Neuronal stem cell (in vitro differentiated cells): ENCODE measurements at regions not wholly inside any gene's neighbourhood (a gene's known extent, or its start where the extent isn't known, plus 50 kb on each side); places are given as distances from the start of the nearest gene placed in this dataset.
"Not testable (repeated sequence)": the region's sequence is repeated elsewhere in the genome, so short reads cannot be mapped to it uniquely, and the experiment has no call there.

Experiments used
- DNase-seq: peaks from one replicate; pipeline ENCODE4 v3.0.0-alpha.2; 2013; ENCODE audit warnings: low spot score
- H2AFZ ChIP-seq: one replicate; pipeline ENCODE4 v1.6.1; 2013; ENCODE audit warnings: mild to moderate bottlenecking, low read length, inconsistent platforms
- H2AK5ac ChIP-seq: 2 replicates; pipeline ENCODE4 v1.6.1; 2013; ENCODE audit warnings: low read depth, mild to moderate bottlenecking, inconsistent platforms, low read length, moderate library complexity, mixed read lengths
- H2BK120ac ChIP-seq: 2 replicates; pipeline ENCODE4 v1.6.1; 2013; ENCODE audit warnings: low read depth, mild to moderate bottlenecking, inconsistent platforms, low read length, moderate library complexity, mixed read lengths
- H2BK12ac ChIP-seq: one replicate; pipeline ENCODE4 v1.6.1; 2013; ENCODE audit warnings: low read length, inconsistent platforms
- H2BK15ac ChIP-seq: 2 replicates; pipeline ENCODE4 v1.6.1; 2013; ENCODE audit warnings: mild to moderate bottlenecking, low read length, inconsistent platforms, mixed read lengths
- H2BK5ac ChIP-seq: one replicate; pipeline ENCODE4 v1.6.1; 2013; ENCODE audit warnings: inconsistent platforms, mild to moderate bottlenecking, low read length, moderate library complexity
- H3K14ac ChIP-seq: one replicate; pipeline ENCODE4 v1.6.1; 2013; ENCODE audit warnings: low read length, inconsistent platforms
- H3K18ac ChIP-seq: 2 replicates; pipeline ENCODE4 v1.6.1; 2013; ENCODE audit warnings: low read length, inconsistent platforms
- H3K23ac ChIP-seq: 2 replicates; pipeline ENCODE4 v1.6.1; 2013; ENCODE audit warnings: low read depth, mild to moderate bottlenecking, mixed read lengths, low read length, inconsistent platforms; ENCODE audit not compliant: poor library complexity
- H3K27ac ChIP-seq: replicated peaks from 3 replicates; pipeline ENCODE4 v1.5.1; 2013; ENCODE audit warnings: low read length, inconsistent platforms
- H3K27me3 ChIP-seq, 3 experiments: 2 replicates each; pipeline ENCODE4 v1.6.1; 2013; ENCODE audit warnings: low read length in 3 of 3, mild to moderate bottlenecking in 2 of 3, inconsistent platforms in 1 of 3, low read depth in 1 of 3, mixed read lengths in 1 of 3, moderate library complexity in 1 of 3; ENCODE audit not compliant: control insufficient read depth in 3 of 3, insufficient read depth in 3 of 3
- H3K36me3 ChIP-seq, 2 donors: replicated peaks in 1 of 2; 2 replicates each; pipeline ENCODE4 v1.6.1; 2013; ENCODE audit warnings: low read length in 2 of 2; ENCODE audit not compliant: control insufficient read depth in 2 of 2, insufficient read depth in 2 of 2
- H3K4ac ChIP-seq: 2 replicates; pipeline ENCODE4 v1.6.1; 2013; ENCODE audit warnings: inconsistent platforms, mild to moderate bottlenecking, low read length, moderate library complexity
- H3K4me1 ChIP-seq, 2 donors: 1 replicate in 1 of 2; 2 replicates in 1 of 2; pipeline ENCODE4 v1.6.1; 2013; ENCODE audit warnings: low read length in 2 of 2, low read depth in 1 of 2; ENCODE audit not compliant: control insufficient read depth in 2 of 2, insufficient read depth in 1 of 2
- H3K4me2 ChIP-seq: one replicate; pipeline ENCODE4 v1.6.1; 2013; ENCODE audit warnings: mild to moderate bottlenecking, low read length, inconsistent platforms; ENCODE audit not compliant: insufficient read depth, poor library complexity, severe bottlenecking
- H3K4me3 ChIP-seq, 2 donors: 2 replicates each; pipeline ENCODE4 v1.5.1; 2013; ENCODE audit warnings: low read length in 2 of 2, mild to moderate bottlenecking in 2 of 2, inconsistent platforms in 1 of 2, moderate library complexity in 1 of 2
- H3K79me1 ChIP-seq: one replicate; pipeline ENCODE4 v1.6.1; 2013; ENCODE audit warnings: low read depth, mild to moderate bottlenecking, inconsistent platforms, low read length, moderate library complexity
- H3K9ac ChIP-seq: one replicate; pipeline ENCODE4 v1.6.1; 2013; ENCODE audit warnings: mild to moderate bottlenecking, low read depth, low read length, inconsistent platforms; ENCODE audit not compliant: poor library complexity
- H3K9me3 ChIP-seq, 2 donors: replicated peaks in 1 of 2; 2 replicates each; pipeline versions ENCODE3 to v1.6.1; 2013; ENCODE audit warnings: low read length in 2 of 2, mild to moderate bottlenecking in 2 of 2, inconsistent platforms in 1 of 2, low read depth in 1 of 2, mixed read lengths in 1 of 2, moderate library complexity in 1 of 2; ENCODE audit not compliant: control insufficient read depth in 2 of 2, insufficient read depth in 1 of 2
- H4K8ac ChIP-seq: one replicate; pipeline ENCODE4 v1.6.1; 2013; ENCODE audit warnings: low read depth, mild to moderate bottlenecking, inconsistent platforms, low read length, moderate library complexity
- H4K91ac ChIP-seq: one replicate; pipeline ENCODE4 v1.6.1; 2013; ENCODE audit warnings: low read length, low read depth, mild to moderate bottlenecking, inconsistent platforms; ENCODE audit not compliant: poor library complexity
- WGBS, 2 donors: extraction: QIAGEN DNeasy Blood & Tissue Kit; methylation state at CpG; one replicate each; pipeline ENCODE4 v1.1.7; 2013; ENCODE audit warnings: missing lambda C conversion rate in 2 of 2, mixed read lengths in 1 of 2; ENCODE audit not compliant: insufficient read length in 2 of 2, insufficient replicate concordance in 1 of 2; ENCODE audit errors: extremely low coverage in 2 of 2; 5-methylcytosine and 5-hydroxymethylcytosine counted together

DNA sequence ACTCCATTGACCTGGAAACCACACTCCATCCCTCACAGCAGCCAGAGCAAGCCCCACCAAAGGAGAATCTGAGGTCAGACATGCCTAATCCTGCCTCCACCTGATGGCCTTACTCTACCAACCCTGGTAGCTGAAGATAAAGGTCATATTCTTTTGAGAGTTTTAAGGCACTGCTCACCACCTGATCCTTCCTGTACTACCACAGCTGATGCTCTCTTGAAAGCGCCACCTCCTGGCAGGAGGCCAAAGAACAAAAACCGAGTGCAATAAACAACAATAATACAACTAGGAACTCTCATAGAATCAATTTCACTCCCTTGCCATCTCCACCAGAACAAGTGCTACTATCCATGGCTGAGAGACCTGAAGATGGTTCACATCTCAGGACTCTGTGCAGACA lies 301.6 kb downstream of the NAF1 start:
- Histone ChIP-seq H3K4ac (no peak overlapping the region), H3K36me3 (no peaks in the 10 kb centered on the region), H3K27ac (no peak overlapping the region), H2BK12ac (no peak overlapping the region), H3K27me3 (no peaks in the 10 kb centered on the region), H4K91ac (no peak overlapping the region), H3K18ac (no peak overlapping the region), H3K4me1 (no peaks in the 10 kb centered on the region), H3K4me3 (no peak overlapping the region), H3K4me2 (no peak overlapping the region), H3K14ac (no peak overlapping the region), H3K23ac (no peak overlapping the region), H4K8ac (no peak overlapping the region), H3K9ac (no peak overlapping the region), H2BK5ac (no peak overlapping the region), H3K79me1 (no peaks in the 10 kb centered on the region), H2AFZ (no peak overlapping the region), H2BK120ac (no peak overlapping the region), H2BK15ac (no peak overlapping the region), H2AK5ac (no peak overlapping the region), H3K9me3 (no peaks in the 10 kb centered on the region)
- DNase-seq: no peak
- WGBS, 2 donors: no CpG with 5 or more reads among the region's 2 CpGs

- Histone ChIP-seq H2AK5ac (no peak overlapping the region), H3K27me3 (no peaks in the 10 kb centered on the region), H2BK5ac (no peak overlapping the region), H3K14ac (no peak overlapping the region), H2BK120ac (no peak overlapping the region), H3K4me3 (no peak overlapping the region), H3K23ac (no peak overlapping the region), H2AFZ (no peak overlapping the region), H3K27ac (no peak overlapping the region), H3K4ac (no peak overlapping the region), H3K36me3 (no peaks in the 10 kb centered on the region), H3K4me1 (no peaks in the 10 kb centered on the region), H4K91ac (no peak overlapping the region), H2BK12ac (no peak overlapping the region), H3K4me2 (no peak overlapping the region), H3K9ac (no peak overlapping the region), H3K18ac (no peak overlapping the region), H3K9me3 (no peaks in the 10 kb centered on the region), H4K8ac (no peak overlapping the region), H2BK15ac (no peak overlapping the region), H3K79me1 (no peaks in the 10 kb centered on the region)
- DNase-seq: no peak
- WGBS, 2 donors: no CpG with 5 or more reads among the region's 3 CpGs
Measured at GRCh38 chr4:162853788-162854187, 312.9 kb downstream of the NAF1 start.

DNA sequence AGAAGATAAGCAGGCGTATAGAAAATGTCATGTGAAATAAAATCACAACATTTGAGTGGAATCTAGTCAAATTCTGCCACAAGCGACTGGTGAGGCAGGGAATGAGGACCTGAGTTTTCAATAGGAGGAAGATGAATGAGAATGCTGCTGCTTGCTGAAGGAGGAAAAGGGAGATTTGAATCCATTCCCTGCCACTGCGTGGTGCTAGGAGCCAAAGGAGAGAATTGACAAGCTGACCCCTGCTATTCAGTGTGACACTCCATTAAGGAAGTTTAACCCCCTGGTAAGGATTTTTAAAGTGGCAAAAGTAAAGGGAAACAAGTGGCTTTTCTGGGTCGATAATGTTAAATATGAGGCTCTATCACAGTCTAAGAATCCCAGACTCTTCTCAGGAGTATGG lies 314.0 kb downstream of the NAF1 start:
- Histone ChIP-seq H3K4me2 (no peak overlapping the region), H3K14ac (no peak overlapping the region), H3K9me3 (no peaks in the 10 kb centered on the region), H2BK120ac (no peak overlapping the region), H3K9ac (no peak overlapping the region), H3K27me3 (no peaks in the 10 kb centered on the region), H2BK15ac (no peak overlapping the region), H2BK12ac (no peak overlapping the region), H3K4me3 (no peak overlapping the region), H3K79me1 (no peaks in the 10 kb centered on the region), H3K18ac (no peak overlapping the region), H3K27ac (no peak overlapping the region), H2AFZ (no peak overlapping the region), H4K91ac (no peak overlapping the region), H3K4me1 (no peaks in the 10 kb centered on the region), H2BK5ac (no peak overlapping the region), H4K8ac (no peak overlapping the region), H3K4ac (no peak overlapping the region), H3K36me3 (no peaks in the 10 kb centered on the region), H2AK5ac (no peak overlapping the region), H3K23ac (no peak overlapping the region)
- no CpG with 5 or more reads among the region's 4 CpGs for WGBS, 2 donors
- no peak for DNase-seq

DNA sequence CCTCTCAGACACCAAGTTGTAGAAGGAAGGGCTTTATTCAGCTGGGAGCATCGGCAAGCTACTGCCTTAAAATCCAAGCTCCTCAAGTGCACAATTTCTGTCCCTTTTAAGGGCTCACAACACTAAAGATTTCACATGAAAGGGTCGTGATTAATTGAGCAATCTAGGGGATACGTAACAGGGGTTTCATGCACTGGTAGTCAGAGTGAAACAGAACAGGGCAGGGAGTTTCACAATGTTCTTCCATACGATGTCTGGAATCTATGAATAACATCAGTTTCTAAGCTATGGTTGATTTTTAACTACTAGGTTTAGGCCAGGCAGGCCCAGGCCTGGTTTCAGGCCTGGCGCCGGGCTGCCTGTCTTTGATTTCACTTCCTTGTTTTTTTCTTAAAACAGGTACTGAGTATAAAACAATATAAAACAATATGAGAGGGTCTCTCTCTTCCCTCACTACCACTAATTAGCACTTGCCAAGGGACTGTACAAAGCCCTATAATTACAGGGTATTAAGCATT lies 315.4 kb downstream of the NAF1 start:
- not testable (repeated sequence) for H3K9me3 ChIP-seq, H2BK12ac ChIP-seq, H3K4me2 ChIP-seq, H3K4ac ChIP-seq, DNase-seq, H3K4me3 ChIP-seq, H3K27ac ChIP-seq, H3K9ac ChIP-seq, H3K23ac ChIP-seq, H2AK5ac ChIP-seq, H2BK120ac ChIP-seq, H3K4me1 ChIP-seq, H3K18ac ChIP-seq, H3K79me1 ChIP-seq, H4K8ac ChIP-seq, H3K36me3 ChIP-seq, H2AFZ ChIP-seq, H2BK5ac ChIP-seq, H4K91ac ChIP-seq, H2BK15ac ChIP-seq, H3K14ac ChIP-seq, H3K27me3 ChIP-seq
- no CpG with 5 or more reads among the region's 6 CpGs for WGBS, 2 donors
